Adipocyte (in vitro differentiated cells): ENCODE measurements at regions not wholly inside any gene's neighbourhood (a gene's known extent, or its start where the extent isn't known, plus 50 kb on each side); places are given as distances from the start of the nearest gene placed in this dataset.

ENCODE experiments used
- DNase-seq: peaks from one replicate; pipeline ENCODE4 v3.0.0-alpha.2; 2015; ENCODE audit warnings: low read depth
- H3K27me3 ChIP-seq: replicated peaks from 2 replicates; pipeline ENCODE4 v1.7.0; 2013; ENCODE audit warnings: mild to moderate bottlenecking, low read length, moderate library complexity; ENCODE audit not compliant: control insufficient read depth, insufficient read depth
- H3K36me3 ChIP-seq: 2 replicates; pipeline ENCODE4 v1.7.0; 2013; ENCODE audit warnings: low read length, mild to moderate bottlenecking, moderate library complexity; ENCODE audit not compliant: control insufficient read depth, insufficient read depth, severe bottlenecking
- H3K4me1 ChIP-seq: 2 replicates; pipeline ENCODE4 v1.7.0; 2013; ENCODE audit warnings: mild to moderate bottlenecking, low read length, moderate library complexity; ENCODE audit not compliant: control insufficient read depth, insufficient read depth
- H3K4me3 ChIP-seq: 2 replicates; pipeline ENCODE4 v1.7.0; 2013; ENCODE audit warnings: mild to moderate bottlenecking, low read length, moderate library complexity
- H3K9ac ChIP-seq: 2 replicates; pipeline ENCODE4 v1.7.0; 2013; ENCODE audit warnings: mild to moderate bottlenecking, low read length, moderate library complexity
- H3K9me3 ChIP-seq: 2 replicates; pipeline ENCODE4 v1.7.0; 2013; ENCODE audit warnings: mild to moderate bottlenecking, low read length, moderate library complexity; ENCODE audit not compliant: control insufficient read depth

DNA sequence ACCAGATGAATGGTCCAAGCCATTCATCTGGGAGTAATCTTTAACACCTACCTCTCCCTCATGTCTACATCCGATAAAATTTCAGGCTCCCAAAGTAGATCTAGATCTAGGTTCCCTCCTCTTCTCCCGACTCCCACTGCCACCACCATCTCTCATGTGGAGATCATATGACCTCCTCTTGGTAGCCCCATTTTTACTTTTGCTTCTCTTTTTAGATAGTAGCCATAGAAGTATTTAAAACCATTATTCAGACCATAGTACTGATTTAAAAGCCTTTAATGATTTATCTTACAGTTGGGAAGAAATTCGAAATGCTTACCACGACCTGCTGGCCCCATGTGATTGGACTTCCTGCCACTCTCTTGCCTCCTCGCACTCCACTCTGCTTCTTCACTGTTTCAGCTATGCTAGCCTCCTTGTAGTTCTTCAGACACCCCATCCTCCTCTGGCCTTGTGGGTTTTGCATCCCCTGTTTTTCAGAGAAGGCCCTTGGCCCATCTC is 98.5 kb downstream of the RASSF10 start:
- H3K4me1 ChIP-seq: no peaks in the 10 kb centered on the region
- no peak for DNase-seq
- no peaks in the 10 kb centered on the region for H3K36me3 ChIP-seq
- H3K9me3 ChIP-seq: peaks cover 6% of the 10 kb centered on the region
- H3K9ac ChIP-seq: no peak overlapping the region
- no peak overlapping the region for H3K4me3 ChIP-seq
- H3K27me3 ChIP-seq: peaks cover 33% of the 10 kb centered on the region

DNA sequence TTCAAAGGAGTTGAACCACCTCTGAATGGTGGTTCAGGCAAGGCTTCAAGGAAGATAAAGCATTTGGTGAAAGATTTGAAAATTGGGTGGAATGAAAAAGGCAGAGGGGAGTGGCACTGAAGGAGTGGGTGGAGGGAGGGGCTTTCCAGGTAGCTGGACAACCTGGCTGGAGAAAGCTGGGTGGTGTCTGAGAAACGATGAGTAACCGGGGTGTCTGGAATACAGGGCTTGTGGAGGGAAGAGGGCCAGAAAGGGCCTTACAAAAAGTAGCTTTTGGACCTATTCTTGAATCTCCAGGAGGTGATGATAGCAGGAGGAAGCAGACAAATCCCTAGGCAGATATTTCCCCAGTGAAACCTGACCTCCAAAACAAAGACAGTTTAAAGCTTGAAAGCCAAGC is 99.3 kb downstream of the RASSF10 start:
- no peaks in the 10 kb centered on the region for H3K36me3 ChIP-seq
- no peak overlapping the region for H3K9ac ChIP-seq
- peaks cover 6% of the 10 kb centered on the region for H3K9me3 ChIP-seq
- H3K27me3 ChIP-seq: peaks cover 27% of the 10 kb centered on the region
- no peak overlapping the region for H3K4me3 ChIP-seq
- DNase-seq: no peak
- H3K4me1 ChIP-seq: no peaks in the 10 kb centered on the region

DNA sequence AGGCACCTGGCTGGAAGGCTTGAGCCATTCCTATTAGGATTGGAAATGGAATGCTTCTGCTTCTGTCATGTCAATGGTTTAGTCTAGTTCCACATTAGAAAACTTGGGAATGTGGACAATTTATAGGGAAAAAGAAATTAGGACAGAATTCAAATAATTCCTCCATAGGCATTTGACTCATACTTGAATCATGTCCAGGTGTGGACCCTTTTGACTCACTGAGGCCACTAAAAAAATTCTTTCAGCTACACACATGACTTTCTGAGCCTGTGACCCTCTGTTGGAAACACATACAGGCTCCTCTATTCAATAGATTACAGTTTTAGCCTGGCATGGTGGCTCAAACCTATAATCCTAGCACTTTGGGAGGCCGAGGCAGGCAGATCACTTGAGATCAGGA is 100.5 kb downstream of the RASSF10 start:
- no peak overlapping the region for H3K4me3 ChIP-seq
- peaks cover 6% of the 10 kb centered on the region for H3K9me3 ChIP-seq
- H3K27me3 ChIP-seq: peaks cover 25% of the 10 kb centered on the region
- no peak overlapping the region for H3K9ac ChIP-seq
- no peaks in the 10 kb centered on the region for H3K36me3 ChIP-seq
- no peaks in the 10 kb centered on the region for H3K4me1 ChIP-seq
- DNase-seq: no peak

DNA sequence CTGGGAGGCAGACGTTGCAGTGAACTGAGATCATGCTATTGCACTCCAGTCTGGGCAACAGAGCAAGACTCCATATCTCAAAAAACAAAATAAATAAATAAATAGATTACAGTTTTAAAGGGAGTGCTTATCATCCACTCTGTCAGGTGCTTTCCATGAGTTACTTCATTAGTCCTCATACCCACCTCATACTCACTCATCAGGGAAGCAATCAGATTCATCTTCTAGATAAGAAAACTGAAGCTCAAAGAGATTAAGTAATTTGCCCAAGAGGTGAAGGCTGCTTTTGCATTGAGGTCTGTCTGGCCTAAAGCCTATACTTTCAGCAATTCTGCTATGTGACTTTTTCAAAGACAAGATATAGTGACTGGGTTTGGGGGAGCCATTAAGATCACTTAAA is 101.0 kb downstream of the RASSF10 start:
- H3K9ac ChIP-seq: no peak overlapping the region
- H3K36me3 ChIP-seq: no peaks in the 10 kb centered on the region
- H3K27me3 ChIP-seq: peaks cover 23% of the 10 kb centered on the region
- no peak for DNase-seq
- H3K9me3 ChIP-seq: peaks cover 6% of the 10 kb centered on the region
- H3K4me1 ChIP-seq: no peaks in the 10 kb centered on the region
- H3K4me3 ChIP-seq: no peak overlapping the region

DNA sequence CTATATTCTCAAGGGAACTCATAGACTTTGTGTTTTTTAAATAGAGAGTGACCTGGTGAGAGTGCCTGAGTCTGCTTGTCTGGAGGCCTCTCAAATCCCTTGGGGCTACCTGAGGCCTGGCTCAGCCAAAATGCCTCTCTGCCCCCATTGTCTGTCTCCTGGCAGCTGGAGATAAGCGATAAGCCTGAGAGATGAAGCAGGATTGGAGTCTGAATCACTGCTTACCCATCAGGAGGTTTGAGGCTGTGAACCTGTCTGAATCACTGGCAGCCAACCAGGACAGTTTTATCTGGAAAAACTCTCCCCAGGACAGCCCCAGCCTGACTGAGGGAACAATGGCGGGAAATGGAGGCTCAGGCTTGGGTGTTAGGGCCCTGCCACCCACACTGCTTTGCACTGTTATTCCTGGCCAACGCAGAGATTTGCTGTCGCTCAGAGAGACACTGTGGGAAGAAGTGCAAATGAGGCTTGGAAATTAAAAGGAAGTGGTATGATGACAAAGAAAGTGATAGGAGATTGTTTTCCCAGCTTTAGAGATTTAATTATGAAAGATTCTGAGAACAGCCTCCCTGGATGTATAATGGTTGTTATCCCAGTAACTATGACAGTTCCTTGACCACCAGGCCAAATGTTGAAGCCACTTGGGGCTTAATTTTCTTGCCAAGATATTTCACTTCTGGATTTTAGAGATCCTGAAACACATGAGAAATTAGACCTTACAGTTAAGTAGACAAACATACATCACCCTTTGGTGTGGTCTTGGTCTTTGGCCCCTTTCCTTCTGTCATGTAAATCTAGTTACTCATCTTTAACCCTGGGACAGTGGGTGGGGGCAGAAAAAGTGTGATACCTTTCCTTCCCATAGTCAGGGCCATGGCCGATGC is 102.1 kb downstream of the RASSF10 start:
- no peak overlapping the region for H3K9ac ChIP-seq
- no peaks in the 10 kb centered on the region for H3K4me1 ChIP-seq
- H3K27me3 ChIP-seq: peaks cover 23% of the 10 kb centered on the region
- H3K4me3 ChIP-seq: no peak overlapping the region
- peaks cover 6% of the 10 kb centered on the region for H3K9me3 ChIP-seq
- no peak for DNase-seq
- H3K36me3 ChIP-seq: no peaks in the 10 kb centered on the region

DNA sequence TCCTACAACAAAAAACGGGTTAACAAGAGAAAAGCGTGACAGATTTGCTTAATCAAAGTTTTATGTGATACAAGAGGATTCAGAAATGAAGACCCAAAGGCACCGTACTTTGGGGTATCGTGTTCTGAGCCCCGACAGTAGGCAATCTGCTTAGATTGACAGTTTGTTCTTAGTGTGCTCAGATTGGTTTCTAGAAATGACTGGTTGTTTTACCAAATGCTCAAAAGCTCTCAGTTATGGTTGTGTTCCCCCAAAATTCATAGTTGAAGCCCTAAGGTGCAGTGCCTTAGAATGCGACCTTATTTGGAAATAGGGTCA is 102.7 kb downstream of the RASSF10 start:
- peaks cover 18% of the 10 kb centered on the region for H3K27me3 ChIP-seq
- no peaks in the 10 kb centered on the region for H3K4me1 ChIP-seq
- H3K9ac ChIP-seq: no peak overlapping the region
- H3K36me3 ChIP-seq: no peaks in the 10 kb centered on the region
- no peak overlapping the region for H3K4me3 ChIP-seq
- no peak for DNase-seq
- H3K9me3 ChIP-seq: peaks cover 6% of the 10 kb centered on the region

DNA sequence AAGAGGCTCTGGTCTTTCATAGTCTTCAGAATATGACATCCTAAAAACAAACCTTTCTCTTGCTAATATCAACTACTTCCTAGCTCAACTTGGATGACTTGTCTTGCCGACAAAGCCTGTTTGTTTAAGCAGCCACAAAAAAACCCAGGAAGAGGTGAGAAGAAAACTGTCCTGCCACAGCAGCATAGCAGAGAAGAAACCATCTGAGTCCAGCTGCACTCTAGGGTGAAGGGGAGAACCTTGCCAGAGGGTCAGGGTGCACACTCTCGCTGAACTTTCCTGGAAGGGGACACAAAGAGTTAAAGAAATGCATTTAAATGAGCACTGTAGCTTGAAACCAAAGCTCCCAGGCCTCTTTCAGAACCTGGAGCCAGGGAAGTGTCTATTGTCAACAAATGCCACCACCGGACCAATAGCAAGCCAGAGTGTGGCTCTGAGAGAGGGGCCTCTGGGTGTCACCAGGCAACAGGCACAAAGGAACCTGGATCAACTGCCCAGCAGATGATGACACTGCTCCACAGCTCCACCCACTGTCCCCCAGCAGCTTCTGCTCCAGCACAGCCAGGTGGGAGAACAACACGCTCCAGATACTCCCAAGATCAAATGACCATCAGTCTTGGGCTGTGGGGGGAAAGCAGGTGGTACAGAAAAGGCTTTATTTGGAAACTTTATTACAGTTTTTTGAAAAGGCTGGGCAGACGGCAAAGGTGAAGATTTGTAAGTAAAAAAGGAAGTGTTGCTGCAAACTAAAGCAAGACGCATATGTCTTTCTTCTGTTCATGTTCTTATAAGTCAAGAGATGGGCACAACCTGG is 105.7 kb downstream of the RASSF10 start:
- DNase-seq: no peak
- no peak overlapping the region for H3K9ac ChIP-seq
- H3K4me1 ChIP-seq: peaks cover 7% of the 10 kb centered on the region
- H3K9me3 ChIP-seq: no peaks in the 10 kb centered on the region
- no peak overlapping the region for H3K4me3 ChIP-seq
- H3K27me3 ChIP-seq: peaks cover 10% of the 10 kb centered on the region
- H3K36me3 ChIP-seq: no peaks in the 10 kb centered on the region

DNA sequence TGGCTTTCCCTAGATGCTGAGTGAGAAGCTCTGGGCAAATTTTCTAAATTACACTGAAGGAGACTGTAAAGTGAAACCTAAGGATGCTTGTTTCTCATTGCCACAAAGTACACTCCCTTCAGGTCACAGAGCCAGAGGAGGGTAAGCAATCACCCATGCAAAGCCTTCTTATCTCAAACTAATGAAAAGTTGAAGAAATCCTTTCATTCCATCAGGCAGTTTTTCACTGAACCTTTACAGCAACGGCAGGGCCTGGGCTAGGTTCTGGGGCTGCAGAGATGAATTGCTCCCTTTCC is 106.2 kb downstream of the RASSF10 start:
- DNase-seq: no peak
- Histone ChIP-seq H3K4me1 (peaks cover 7% of the 10 kb centered on the region), H3K36me3 (no peaks in the 10 kb centered on the region)

DNA sequence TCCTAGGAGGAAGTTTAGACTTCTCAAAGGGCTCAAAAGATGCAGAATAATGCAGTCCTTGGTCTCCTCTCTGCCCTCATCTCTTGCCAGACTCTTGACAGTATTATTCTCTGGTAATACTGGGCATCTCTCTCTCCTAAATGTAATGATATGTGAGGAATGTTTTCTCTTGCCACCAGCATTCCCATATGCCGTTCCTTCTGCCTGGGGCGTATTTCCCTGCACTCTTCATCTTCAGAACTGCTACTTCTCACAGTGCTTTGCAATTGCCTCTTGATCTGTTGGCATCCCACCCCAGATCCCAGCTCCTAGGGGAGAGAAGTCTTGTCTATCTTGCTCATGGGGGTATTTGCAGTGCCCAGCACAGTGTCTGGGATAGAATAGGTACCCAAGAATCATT is 107.4 kb downstream of the RASSF10 start:
- H3K36me3 ChIP-seq: no peaks in the 10 kb centered on the region
- no peak overlapping the region for H3K9ac ChIP-seq
- H3K4me1 ChIP-seq: peaks cover 7% of the 10 kb centered on the region
- H3K4me3 ChIP-seq: no peak overlapping the region
- H3K27me3 ChIP-seq: peaks cover 10% of the 10 kb centered on the region
- H3K9me3 ChIP-seq: no peaks in the 10 kb centered on the region
- DNase-seq: peak; percentile 28

More for the DNA sequence above, 106.2 kb downstream of the RASSF10 start:
- Histone ChIP-seq H3K9me3 (no peaks in the 10 kb centered on the region), H3K4me3 (no peak overlapping the region), H3K9ac (no peak overlapping the region), H3K27me3 (peaks cover 10% of the 10 kb centered on the region)

DNA sequence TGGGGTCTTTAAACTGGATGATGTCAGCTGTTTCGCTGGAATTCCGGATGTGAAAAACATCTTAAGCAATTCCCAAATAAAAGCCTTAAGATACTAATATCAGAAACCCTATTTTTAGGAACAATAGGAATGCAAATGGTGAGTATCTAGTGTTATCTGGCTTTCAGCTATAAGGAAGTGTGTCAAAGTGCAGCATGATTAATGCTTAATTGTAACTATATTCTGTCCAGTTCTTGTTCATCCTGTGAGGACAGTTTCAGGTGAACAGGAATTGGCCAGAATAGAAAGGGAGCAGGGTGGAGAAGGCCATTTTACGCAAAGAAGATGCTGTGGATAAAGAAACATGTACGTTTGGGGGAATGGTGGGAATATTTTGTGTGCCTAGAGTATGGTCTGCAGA is 108.2 kb downstream of the RASSF10 start:
- H3K36me3 ChIP-seq: no peaks in the 10 kb centered on the region
- no peak for DNase-seq

DNA sequence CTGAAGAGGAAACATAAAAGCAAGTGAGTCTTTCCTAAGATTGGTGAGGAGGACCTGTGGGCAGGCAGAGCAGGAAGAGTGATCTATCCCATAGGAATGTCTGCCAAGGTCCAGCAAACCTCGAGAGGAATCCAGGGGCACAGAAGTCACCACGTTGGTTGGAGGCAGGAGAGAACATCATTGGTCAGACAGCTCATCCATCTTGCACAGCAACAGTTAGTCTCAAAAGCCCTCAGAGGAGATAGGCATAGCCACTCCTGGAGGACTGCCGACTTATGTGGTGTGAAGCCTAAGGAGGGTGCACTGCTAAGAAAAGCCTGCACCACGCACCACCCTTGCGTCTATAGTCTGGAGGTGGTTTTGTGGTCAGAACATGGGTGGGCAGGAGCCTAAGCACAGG is 109.1 kb downstream of the RASSF10 start:
- H3K27me3 ChIP-seq: peaks cover 7% of the 10 kb centered on the region
- peaks cover 4% of the 10 kb centered on the region for H3K9me3 ChIP-seq
- peak; percentile 69 for DNase-seq
- peaks cover 7% of the 10 kb centered on the region for H3K4me1 ChIP-seq
- H3K9ac ChIP-seq: no peak overlapping the region
- H3K4me3 ChIP-seq: no peak overlapping the region
- H3K36me3 ChIP-seq: no peaks in the 10 kb centered on the region

More for the DNA sequence above, 108.2 kb downstream of the RASSF10 start:
- Histone ChIP-seq H3K27me3 (peaks cover 10% of the 10 kb centered on the region), H3K4me3 (no peak overlapping the region), H3K4me1 (peaks cover 7% of the 10 kb centered on the region), H3K9ac (no peak overlapping the region), H3K9me3 (no peaks in the 10 kb centered on the region)
